RPMI7951 (cell line): ENCODE measurements at regions not wholly inside any gene's neighbourhood (a gene's known extent, or its start where the extent isn't known, plus 50 kb on each side); places are given as distances from the start of the nearest gene placed in this dataset.

ENCODE experiments used
- DNase-seq: peaks from one replicate; pipeline ENCODE4 v3.0.0-alpha.2; 2012; ENCODE audit warnings: low read depth

DNA sequence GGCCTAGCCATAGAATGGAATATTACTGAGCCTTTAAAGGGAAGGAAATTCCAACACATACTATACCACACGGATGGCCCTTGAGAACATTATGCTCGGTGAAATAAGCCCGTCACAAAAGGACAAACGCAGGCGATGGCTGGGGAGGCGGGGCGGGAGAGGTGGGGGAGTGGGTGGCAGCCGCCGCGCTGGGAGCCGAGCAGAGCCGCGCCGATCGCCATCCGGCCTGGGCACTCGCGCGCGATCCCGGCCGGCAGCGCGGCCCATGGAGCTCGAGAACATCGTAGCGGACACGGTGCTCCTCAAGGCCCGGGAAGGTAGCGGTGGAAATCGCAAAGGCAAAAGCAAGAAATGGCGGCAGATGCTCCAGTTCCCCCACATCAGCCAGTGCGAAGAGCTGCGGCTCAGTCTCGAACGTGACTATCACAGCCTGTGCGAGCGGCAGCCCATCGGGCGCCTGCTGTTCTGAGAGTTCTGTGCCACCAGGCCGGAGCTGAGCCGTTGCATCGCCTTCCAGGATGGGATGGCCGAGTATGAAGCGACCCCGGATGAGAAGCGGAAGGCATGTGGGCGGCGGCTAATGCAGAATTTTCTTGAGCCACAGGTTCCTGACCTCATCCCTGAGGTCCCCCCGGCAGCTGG lies 140.1 kb downstream of the ZDHHC20 start:
- DNase-seq = no peak

GRCh38 chr13:21319869-21320641 lies 139.0 kb downstream of the ZDHHC20 start:
- no peak for DNase-seq

- no peak for DNase-seq
Observed at GRCh38 chr13:21320642-21321034, 138.5 kb downstream of the ZDHHC20 start.

DNA sequence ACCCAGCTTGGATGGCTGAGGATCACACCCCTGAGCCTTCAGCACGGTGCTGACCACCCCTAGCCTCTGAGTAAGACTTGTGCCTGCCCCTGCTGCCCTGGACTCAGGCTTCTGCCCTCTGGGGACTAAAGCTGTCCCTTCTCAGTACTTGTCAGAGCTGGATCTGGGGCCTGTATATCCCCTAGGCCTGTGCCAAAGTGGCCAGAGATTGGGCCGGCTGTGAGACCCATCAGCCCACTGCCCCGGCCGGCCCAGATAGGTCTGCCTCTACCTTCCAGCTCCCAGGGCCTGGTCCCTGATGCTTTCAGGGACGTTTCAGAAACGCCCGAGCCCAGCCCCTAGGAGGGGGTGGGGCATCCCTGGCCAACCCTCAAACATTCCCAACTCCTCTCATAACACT lies 137.8 kb downstream of the ZDHHC20 start:
- DNase-seq = no peak

DNA sequence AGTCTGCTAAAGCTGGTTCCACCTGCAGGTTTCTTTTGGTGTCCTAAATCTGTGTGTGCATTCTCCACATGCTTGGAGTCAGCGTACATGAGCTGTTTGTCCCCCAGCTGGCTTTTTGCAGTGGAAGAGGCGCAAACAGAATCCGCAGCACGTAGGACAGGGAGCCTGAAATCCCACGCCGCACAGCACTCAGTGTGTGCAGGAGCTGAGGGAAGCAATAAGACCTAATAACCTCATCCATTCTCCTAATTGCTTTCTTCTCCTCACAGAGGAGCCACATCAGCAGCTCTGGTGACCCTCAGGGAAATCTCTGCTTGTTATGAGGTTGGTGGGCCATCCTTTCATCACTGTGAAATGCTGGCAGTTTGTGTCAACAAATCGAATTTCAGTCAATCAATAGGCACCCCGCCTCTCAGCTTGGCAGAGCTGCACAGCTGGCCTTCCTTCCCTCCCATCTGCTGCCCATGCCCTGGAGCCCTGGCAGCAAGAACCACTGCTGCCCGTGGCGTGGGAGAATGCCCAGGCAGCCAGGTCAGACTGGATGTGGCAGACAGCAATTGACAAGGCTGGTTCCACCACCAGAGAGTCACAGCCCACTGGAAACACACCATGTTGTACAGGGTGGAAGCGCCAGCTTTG lies 136.7 kb downstream of the ZDHHC20 start:
- no peak for DNase-seq
